ENCODE measurements at regions not wholly inside any gene's neighbourhood (a gene's known extent, or its start where the extent isn't known, plus 50 kb on each side); places are given as distances from the start of the nearest gene placed in this dataset.

DNA sequence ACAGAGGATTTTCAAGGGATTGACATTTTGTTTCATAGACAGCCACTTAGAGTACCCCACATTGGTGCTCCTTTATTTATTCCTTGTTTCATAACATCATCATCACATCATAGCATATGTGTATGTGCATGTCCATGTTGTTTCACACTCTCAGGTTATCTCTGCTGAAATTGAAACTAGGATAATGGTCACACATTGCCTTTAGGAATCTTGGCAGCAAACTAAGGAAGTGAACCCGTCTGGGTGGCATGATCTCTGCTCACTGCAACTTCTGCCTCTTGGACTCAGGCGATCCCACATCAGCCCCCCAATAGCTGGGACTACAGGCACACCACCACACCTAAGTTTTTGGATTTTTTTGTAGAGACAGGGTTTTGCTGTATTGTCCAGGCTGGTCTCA is 234.2 kb upstream of the ANKRD50 start:
- TF ChIP-seq, protein P1, sequence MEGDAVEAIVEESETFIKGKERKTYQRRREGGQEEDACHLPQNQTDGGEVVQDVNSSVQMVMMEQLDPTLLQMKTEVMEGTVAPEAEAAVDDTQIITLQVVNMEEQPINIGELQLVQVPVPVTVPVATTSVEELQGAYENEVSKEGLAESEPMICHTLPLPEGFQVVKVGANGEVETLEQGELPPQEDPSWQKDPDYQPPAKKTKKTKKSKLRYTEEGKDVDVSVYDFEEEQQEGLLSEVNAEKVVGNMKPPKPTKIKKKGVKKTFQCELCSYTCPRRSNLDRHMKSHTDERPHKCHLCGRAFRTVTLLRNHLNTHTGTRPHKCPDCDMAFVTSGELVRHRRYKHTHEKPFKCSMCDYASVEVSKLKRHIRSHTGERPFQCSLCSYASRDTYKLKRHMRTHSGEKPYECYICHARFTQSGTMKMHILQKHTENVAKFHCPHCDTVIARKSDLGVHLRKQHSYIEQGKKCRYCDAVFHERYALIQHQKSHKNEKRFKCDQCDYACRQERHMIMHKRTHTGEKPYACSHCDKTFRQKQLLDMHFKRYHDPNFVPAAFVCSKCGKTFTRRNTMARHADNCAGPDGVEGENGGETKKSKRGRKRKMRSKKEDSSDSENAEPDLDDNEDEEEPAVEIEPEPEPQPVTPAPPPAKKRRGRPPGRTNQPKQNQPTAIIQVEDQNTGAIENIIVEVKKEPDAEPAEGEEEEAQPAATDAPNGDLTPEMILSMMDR (IDR thresholded peaks at IDR 0.05; ENCODE audit: low read depth, low read length, poor library complexity, severe bottlenecking) = no peak
- TF ChIP-seq EZH2phosphoT487 (IDR thresholded peaks at IDR 0.05; ENCODE audit: borderline replicate concordance, low read length) = no peak

Measured in DOHH2 (cell line).